Hepatocyte (in vitro differentiated cells): ENCODE measurements at regions not wholly inside any gene's neighbourhood (a gene's known extent, or its start where the extent isn't known, plus 50 kb on each side); places are given as distances from the start of the nearest gene placed in this dataset.

Experiments
- CTCF ChIP-seq: fragments of 200-600 bp; sonication (generic); IDR thresholded peaks from 2 replicates; pipeline ENCODE4 v1.5.1; 2016; ENCODE audit warnings: antibody characterized with exemption, mild to moderate bottlenecking; ENCODE audit not compliant: poor library complexity
- EZH2 ChIP-seq: fragments of 200-600 bp; sonication (generic); IDR thresholded peaks from 2 replicates; pipeline ENCODE4 v1.6.1; 2016; ENCODE audit warnings: antibody characterized with exemption, mild to moderate bottlenecking, borderline replicate concordance
- EZH2phosphoT487 ChIP-seq: fragments of 200-600 bp; sonication (generic); IDR thresholded peaks from one replicate; pipeline ENCODE4 v1.6.1; 2018; ENCODE audit warnings: antibody characterized with exemption, mild to moderate bottlenecking, low read depth, moderate library complexity; ENCODE audit not compliant: unreplicated experiment, severe bottlenecking

- TF ChIP-seq CTCF: no peak
- TF ChIP-seq EZH2: no peak
- no peak for TF ChIP-seq EZH2phosphoT487
Observed at GRCh38 chr7:16169537-16169936, 251.8 kb downstream of the CRPPA start.
